Breast epithelium (tissue), 3 donors: ENCODE measurements at regions not wholly inside any gene's neighbourhood (a gene's known extent, or its start where the extent isn't known, plus 50 kb on each side); places are given as distances from the start of the nearest gene placed in this dataset.

Experiments used
- POLR2A ChIP-seq: fragments of 450-650 bp; IDR thresholded peaks from one replicate; pipeline ENCODE4 v1.6.1; 2016; ENCODE audit warnings: antibody characterized with exemption, mild to moderate bottlenecking, moderate library complexity
- TF ChIP-seq, protein P1 (sequence below), 3 donors: fragments of 450-650 bp; IDR thresholded peaks; one replicate each; pipeline ENCODE4 v1.5.1; 2016 to 2017; ENCODE audit warnings: antibody characterized with exemption in 3 of 3, mild to moderate bottlenecking in 3 of 3, moderate library complexity in 3 of 3

DNA sequence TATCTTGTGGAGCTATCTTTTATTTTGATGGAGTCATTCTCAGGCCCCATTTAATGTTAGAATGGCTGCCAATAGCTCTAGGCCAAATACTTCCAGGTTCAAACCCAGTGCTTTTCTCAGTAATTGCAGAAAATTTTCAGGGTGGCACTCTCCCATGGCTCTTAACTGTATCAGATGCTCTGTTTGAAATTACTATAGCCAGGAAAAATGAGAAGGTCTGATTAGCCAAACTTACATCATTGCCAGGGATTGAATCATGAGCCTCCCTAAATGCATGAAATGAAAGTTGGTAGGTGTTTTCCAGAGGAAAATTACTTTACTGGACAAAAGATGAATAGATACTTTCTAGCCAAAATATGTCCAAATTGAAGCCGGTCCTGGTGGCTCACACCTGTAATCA is 404.8 kb downstream of the MAT2B start:
- TF ChIP-seq, protein P1, sequence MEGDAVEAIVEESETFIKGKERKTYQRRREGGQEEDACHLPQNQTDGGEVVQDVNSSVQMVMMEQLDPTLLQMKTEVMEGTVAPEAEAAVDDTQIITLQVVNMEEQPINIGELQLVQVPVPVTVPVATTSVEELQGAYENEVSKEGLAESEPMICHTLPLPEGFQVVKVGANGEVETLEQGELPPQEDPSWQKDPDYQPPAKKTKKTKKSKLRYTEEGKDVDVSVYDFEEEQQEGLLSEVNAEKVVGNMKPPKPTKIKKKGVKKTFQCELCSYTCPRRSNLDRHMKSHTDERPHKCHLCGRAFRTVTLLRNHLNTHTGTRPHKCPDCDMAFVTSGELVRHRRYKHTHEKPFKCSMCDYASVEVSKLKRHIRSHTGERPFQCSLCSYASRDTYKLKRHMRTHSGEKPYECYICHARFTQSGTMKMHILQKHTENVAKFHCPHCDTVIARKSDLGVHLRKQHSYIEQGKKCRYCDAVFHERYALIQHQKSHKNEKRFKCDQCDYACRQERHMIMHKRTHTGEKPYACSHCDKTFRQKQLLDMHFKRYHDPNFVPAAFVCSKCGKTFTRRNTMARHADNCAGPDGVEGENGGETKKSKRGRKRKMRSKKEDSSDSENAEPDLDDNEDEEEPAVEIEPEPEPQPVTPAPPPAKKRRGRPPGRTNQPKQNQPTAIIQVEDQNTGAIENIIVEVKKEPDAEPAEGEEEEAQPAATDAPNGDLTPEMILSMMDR (IDR thresholded peaks at IDR 0.05): no peak
- TF ChIP-seq POLR2A: no peak
